ENCODE measurements at regions not wholly inside any gene's neighbourhood (a gene's known extent, or its start where the extent isn't known, plus 50 kb on each side); places are given as distances from the start of the nearest gene placed in this dataset.

- TF ChIP-seq JUN (IDR thresholded peaks at IDR 0.05; ENCODE audit: low read depth, low read length) (no peak), RXRA (IDR thresholded peaks at IDR 0.05; ENCODE audit: insufficient read depth, low read depth, low read length) (no peak), POLR2A (IDR thresholded peaks at IDR 0.05; ENCODE audit: control extremely low read depth in 1 of 2, low read depth in 2 of 2, low read length in 2 of 2) (no peak), EP300 (IDR thresholded peaks at IDR 0.05; ENCODE audit: borderline replicate concordance in 1 of 2, low read depth in 2 of 2, low read length in 2 of 2) (no peak), CTCF (IDR thresholded peaks at IDR 0.05; ENCODE audit: control extremely low read depth in 1 of 3, insufficient read depth in 1 of 3, low read depth in 1 of 3, low read length in 3 of 3) (no peak), POLR2AphosphoS5 (IDR thresholded peaks at IDR 0.05; ENCODE audit: low read depth, low read length) (no peak), YY1 (IDR thresholded peaks at IDR 0.05; ENCODE audit: low read depth, low read length) (no peak)
Observed at GRCh38 chr5:153088538-153088937, 401.9 kb upstream of the GRIA1 start.
